ENCODE measurements at regions not wholly inside any gene's neighbourhood (a gene's known extent, or its start where the extent isn't known, plus 50 kb on each side); places are given as distances from the start of the nearest gene placed in this dataset.
"Not testable (repeated sequence)": the region's sequence is repeated elsewhere in the genome, so short reads cannot be mapped to it uniquely, and the experiment has no call there.

DNA sequence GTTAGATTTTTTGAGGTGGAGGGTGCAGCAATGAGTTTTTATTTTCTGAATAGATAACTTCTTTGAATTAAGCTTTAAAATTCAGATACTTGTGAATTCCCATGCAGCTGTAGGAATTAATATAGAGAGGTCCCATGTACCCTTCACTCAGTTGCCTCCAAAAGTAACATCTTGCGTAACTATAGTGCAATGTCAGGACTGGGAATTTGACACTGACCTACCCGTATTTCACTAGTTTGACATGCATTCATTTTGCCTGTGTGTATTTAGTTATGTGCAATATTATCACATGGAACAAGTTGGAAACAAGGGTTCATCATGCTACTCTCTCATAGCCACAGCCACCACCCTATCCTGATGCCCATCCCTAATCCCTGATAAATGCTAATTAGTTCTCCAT lies 147.1 kb upstream of the IGFBP3 start:
- TF ChIP-seq, protein P1, sequence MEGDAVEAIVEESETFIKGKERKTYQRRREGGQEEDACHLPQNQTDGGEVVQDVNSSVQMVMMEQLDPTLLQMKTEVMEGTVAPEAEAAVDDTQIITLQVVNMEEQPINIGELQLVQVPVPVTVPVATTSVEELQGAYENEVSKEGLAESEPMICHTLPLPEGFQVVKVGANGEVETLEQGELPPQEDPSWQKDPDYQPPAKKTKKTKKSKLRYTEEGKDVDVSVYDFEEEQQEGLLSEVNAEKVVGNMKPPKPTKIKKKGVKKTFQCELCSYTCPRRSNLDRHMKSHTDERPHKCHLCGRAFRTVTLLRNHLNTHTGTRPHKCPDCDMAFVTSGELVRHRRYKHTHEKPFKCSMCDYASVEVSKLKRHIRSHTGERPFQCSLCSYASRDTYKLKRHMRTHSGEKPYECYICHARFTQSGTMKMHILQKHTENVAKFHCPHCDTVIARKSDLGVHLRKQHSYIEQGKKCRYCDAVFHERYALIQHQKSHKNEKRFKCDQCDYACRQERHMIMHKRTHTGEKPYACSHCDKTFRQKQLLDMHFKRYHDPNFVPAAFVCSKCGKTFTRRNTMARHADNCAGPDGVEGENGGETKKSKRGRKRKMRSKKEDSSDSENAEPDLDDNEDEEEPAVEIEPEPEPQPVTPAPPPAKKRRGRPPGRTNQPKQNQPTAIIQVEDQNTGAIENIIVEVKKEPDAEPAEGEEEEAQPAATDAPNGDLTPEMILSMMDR (IDR thresholded peaks at IDR 0.05) = no peak
- no peak overlapping the region for H3K27ac ChIP-seq
- DNase-seq (ENCODE audit: low spot score) = no peak
- no peak overlapping the region for H3K4me3 ChIP-seq

DNA sequence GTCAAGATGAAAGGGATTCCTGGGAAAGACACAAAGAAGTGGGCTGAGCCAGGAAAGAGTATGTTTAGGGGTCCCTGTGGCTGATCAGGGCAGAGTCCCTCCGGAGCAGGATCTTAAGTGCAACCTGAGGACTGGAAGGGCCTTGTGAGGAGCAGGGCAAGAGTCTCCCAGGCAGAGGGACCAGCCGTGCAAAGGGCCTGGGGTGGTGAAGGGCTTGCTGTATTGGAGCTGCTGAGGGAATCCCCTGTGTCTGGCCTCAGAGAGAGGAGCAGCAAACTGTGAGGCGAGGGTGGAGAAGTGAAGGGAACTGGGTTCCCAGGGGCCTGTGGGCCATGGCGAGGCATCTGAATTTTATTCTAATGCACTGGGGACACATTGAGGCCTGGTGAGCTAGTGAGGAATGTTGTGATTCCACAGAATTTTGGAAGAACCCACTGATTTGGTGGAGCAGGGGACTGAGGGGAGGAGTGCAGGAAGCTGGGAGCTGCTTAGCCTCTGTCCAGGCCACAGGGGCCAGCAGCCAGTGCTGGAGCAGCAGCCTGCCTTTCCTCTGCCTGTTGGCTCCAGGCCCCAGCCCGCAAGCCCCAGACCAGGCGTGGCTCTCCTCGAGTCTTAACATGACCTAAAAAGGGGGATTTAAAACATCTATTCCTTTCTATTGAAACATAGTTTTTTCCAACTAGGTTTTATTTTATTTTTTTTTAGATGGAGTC lies 138.4 kb upstream of the IGFBP3 start:
- no peak overlapping the region for H3K4me3 ChIP-seq
- TF ChIP-seq, protein P1 (IDR thresholded peaks at IDR 0.05) = no peak
- DNase-seq (ENCODE audit: low spot score) = no peak
- H3K27ac ChIP-seq = no peak overlapping the region

DNA sequence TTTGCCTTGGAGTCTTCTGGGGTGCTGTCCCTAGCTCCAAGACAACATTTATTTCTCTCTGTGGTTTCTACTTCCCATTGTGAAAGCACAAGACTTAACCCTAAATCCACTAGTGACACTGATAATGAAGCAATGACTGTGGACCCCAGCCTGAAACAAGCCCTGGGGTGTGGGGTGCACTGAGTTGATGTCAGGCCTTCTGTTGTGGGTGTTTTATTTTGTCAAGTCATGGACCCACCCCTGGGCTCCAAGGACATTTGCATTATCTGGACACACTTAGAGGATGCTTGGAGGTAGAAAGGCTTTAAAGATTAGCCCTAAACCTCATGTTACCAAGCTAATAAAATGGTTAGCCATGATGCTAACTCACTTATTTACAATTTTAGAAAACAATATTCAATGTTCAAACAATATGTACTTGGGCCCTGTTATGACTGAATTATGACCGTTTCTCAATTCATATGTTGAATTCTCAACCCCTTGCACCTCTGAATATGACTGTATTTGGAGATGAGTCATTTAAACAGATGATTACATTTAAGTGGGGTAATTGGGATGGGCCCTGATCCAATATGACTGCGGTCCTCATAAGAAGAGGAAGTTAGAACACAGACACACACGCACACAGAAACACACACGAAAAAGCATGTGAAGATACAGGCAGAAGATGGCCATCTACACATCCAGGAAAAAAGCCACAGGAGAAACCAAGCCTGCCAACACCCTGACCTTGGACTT lies 137.2 kb upstream of the IGFBP3 start:
- no peak for DNase-seq (ENCODE audit: low spot score)
- Histone ChIP-seq H3K4me3 (no peak overlapping the region), H3K27ac (no peak overlapping the region)
- TF ChIP-seq, protein P1 (IDR thresholded peaks at IDR 0.05) = no peak

DNA sequence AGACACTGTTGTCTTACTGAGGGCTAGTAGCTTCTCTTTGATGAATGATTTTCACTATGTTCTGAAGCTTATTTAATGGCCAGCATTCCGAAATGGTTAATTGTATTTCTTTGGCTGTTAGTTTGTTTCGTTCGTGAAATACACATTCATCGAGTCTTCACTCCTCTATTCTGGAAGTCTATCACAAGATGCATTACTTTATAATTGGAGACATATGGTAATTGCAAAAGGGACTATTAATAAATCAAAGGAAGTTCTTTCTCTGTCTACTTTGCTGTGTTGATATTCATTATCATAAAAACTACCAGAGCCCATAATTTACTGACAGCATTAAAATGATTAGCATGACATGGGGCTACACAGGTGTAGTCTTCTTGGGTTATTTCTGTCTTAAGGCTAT lies 133.8 kb upstream of the IGFBP3 start:
- Histone ChIP-seq H3K4me3 (no peak overlapping the region), H3K27ac (no peak overlapping the region)
- TF ChIP-seq, protein P1 (IDR thresholded peaks at IDR 0.05) = no peak
- no peak for DNase-seq (ENCODE audit: low spot score)

DNA sequence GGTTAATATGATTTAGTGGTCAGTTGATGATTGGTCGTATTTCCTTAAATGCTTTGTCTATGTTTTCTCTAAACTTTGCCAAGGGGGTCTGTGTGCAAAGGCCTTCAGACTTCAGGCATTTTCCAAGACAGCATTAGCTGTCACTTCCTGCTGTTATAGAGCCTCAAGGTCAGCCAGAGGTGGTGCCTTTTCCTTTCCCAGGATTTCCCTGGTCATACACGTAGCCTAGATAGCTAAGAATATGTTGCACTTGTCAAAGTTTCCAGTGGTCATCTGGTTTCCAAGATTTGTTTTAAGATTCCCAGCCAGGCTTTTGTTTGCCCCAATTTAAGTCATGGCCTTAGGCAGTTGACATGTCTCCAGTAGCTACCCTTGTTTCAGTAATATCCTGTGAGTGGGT lies 133.2 kb upstream of the IGFBP3 start:
- Histone ChIP-seq H3K27ac (no peak overlapping the region), H3K4me3 (no peak overlapping the region)
- TF ChIP-seq, protein P1 (IDR thresholded peaks at IDR 0.05) = no peak
- DNase-seq (ENCODE audit: low spot score) = no peak

DNA sequence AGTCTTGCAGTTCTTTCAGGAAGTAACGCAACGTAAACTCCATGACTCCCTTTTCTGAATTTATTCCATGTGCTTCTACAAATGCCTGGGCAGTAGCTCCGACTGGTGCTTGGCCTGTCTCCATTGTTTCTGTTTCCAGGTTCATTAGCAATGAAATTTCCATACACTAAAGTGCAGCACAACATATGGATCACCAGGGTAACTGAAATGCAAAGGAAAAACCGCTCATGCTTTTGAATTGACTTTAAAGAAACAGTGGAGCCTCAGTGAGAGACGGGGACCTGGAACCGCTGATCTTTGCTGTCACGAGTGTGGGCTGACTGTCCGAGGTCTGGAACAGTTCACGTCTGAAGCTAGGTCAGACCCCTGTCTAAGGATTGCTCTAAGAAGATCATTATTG lies 126.5 kb upstream of the IGFBP3 start:
- no peak for DNase-seq (ENCODE audit: low spot score)
- no peak overlapping the region for H3K27ac ChIP-seq
- TF ChIP-seq, protein P1 (IDR thresholded peaks at IDR 0.05) = no peak
- H3K4me3 ChIP-seq = no peak overlapping the region

GRCh38 chr7:46043338-46043737 lies 122.3 kb upstream of the IGFBP3 start:
- not testable (repeated sequence) for H3K27ac ChIP-seq; DNase-seq (ENCODE audit: low spot score); H3K4me3 ChIP-seq

GRCh38 chr7:46039813-46040212 lies 118.7 kb upstream of the IGFBP3 start:
- not testable (repeated sequence) for DNase-seq (ENCODE audit: low spot score)

More at GRCh38 chr7:46039813-46040212, 118.7 kb upstream of the IGFBP3 start:
- not testable (repeated sequence) for H3K4me3 ChIP-seq, H3K27ac ChIP-seq
